Subcutaneous abdominal adipose tissue (tissue), 5 donors: ENCODE measurements at regions not wholly inside any gene's neighbourhood (a gene's known extent, or its start where the extent isn't known, plus 50 kb on each side); places are given as distances from the start of the nearest gene placed in this dataset.
"Not testable (repeated sequence)": the region's sequence is repeated elsewhere in the genome, so short reads cannot be mapped to it uniquely, and the experiment has no call there.

Source experiments
- H3K27ac ChIP-seq: one replicate; pipeline ENCODE4 v1.7.0; 2013; ENCODE audit warnings: low read depth, mild to moderate bottlenecking, inconsistent platforms, low read length, moderate library complexity
- H3K27me3 ChIP-seq, 5 donors: one replicate each; pipeline ENCODE4 v1.7.0; 2013; ENCODE audit warnings: low read length in 5 of 5, inconsistent platforms in 1 of 5; ENCODE audit not compliant: control insufficient read depth in 5 of 5, insufficient read depth in 4 of 5
- H3K36me3 ChIP-seq, 5 donors: one replicate each; pipeline ENCODE4 v1.7.0; 2013; ENCODE audit warnings: low read length in 5 of 5; ENCODE audit not compliant: control insufficient read depth in 5 of 5, insufficient read depth in 5 of 5
- H3K4me1 ChIP-seq, 5 donors: one replicate each; pipeline ENCODE4 v1.7.0; 2013; ENCODE audit warnings: low read length in 5 of 5, mild to moderate bottlenecking in 3 of 5, moderate library complexity in 1 of 5; ENCODE audit not compliant: control insufficient read depth in 5 of 5, insufficient read depth in 5 of 5
- H3K4me3 ChIP-seq, 5 donors: one replicate each; pipeline ENCODE4 v1.7.0; 2013; ENCODE audit warnings: low read length in 5 of 5, low read depth in 1 of 5
- H3K9ac ChIP-seq, 5 donors: one replicate each; pipeline ENCODE4 v1.7.0; 2013; ENCODE audit warnings: low read length in 5 of 5, mild to moderate bottlenecking in 4 of 5, moderate library complexity in 3 of 5
- H3K9me3 ChIP-seq, 5 donors: one replicate each; pipeline ENCODE4 v1.7.0; 2013; ENCODE audit warnings: low read length in 5 of 5; ENCODE audit not compliant: control insufficient read depth in 5 of 5
- donor health status: healthy.
- donor health status: healthy.
- donor health status: healthy.
- donor health status: healthy.
- donor health status: healthy.

GRCh38 chr16:27636453-27637240 lies 86.7 kb downstream of the KATNIP start:
- Histone ChIP-seq H3K4me1 (no peaks in the 10 kb centered on the region), H3K36me3 (peaks cover 0 to 43% (median 11%) of the 10 kb centered on the region in 5 donors)

DNA sequence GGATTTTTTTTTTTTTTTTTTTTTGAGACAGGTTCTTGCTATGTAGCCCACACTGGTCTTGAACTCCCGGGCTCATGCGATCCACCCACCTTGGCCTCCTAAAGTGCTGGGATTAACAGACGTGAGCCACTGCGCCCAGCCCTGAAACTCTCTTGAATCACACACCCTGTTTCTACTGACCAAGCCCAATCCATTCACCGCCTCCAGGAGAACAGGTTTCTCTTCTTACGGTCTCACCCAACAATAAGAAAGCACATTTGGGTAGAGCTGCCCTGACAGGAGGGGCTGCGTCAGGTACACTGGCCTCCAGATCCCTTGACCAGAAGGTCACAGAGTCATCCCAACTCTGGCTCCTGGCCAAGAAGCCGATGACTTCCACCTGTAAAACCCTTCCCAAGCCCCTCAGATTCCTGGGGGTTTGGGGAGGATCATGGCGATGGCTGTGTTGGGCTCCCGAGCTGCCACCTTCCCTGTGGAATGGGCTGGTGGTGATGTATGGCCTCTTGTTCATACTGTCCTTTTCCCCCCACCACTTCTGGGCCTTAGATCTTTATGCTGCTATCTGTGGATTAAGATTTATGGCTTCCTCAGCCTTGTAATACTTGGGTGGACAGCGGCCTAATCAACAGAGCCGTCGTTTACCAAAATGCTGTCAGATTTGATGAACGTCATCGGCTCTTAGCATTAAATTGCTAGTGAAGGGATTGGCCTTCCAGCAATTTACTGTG lies 89.1 kb downstream of the KATNIP start:
- Histone ChIP-seq H3K27ac (no peak overlapping the region), H3K27me3 (no peaks in the 10 kb centered on the region), H3K9ac (no peak overlapping the region), H3K36me3 (peaks cover 0 to 33% (median 4%) of the 10 kb centered on the region in 5 donors), H3K9me3 (peaks cover 0 to 2% (median 0%) of the 10 kb centered on the region in 5 donors), H3K4me1 (no peaks in the 10 kb centered on the region), H3K4me3 (no peak overlapping the region)

More at GRCh38 chr16:27636453-27637240, 86.7 kb downstream of the KATNIP start:
- no peak overlapping the region for H3K27ac ChIP-seq
- H3K9ac ChIP-seq, result no peak overlapping the region
- H3K4me3 ChIP-seq, result no peak overlapping the region
- no peaks in the 10 kb centered on the region for H3K27me3 ChIP-seq
- H3K9me3 ChIP-seq, result no peaks in the 10 kb centered on the region

DNA sequence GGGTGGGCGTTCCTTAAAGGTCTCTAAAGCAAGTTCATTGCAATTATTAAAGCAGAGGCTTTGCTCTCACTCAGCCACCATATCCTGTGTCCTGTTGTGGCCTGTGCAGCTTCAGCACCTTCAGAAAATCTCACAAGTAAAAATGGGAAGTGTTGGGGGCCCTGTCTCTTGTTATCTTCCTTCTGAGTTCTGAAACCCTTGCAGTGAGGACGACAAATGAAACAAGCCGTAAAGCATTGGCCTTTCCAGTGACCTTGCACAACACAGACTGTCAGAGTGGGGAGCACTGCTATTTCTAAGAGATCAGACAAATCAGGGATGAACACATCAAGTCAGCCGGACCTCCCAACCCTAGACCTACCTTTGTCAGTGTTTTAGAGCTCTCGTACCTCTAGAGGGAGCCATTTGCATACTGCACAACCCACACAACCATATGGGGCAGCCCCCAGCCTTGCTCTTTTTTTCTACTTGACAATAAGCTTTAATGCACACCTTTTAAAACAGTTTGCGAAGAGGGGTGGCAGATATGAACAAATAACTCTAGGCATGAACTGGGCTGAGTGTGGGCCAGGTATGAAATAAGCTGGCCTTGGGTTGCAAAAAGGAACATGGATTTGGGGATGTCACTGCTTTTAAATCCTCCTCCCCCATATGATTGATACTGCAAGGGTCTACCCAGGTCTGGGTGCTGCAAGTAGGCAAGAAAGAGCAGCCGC lies 89.8 kb downstream of the KATNIP start:
- no peaks in the 10 kb centered on the region for H3K4me1 ChIP-seq
- H3K27ac ChIP-seq, result no peak overlapping the region
- no peaks in the 10 kb centered on the region for H3K27me3 ChIP-seq
- H3K36me3 ChIP-seq, result peaks cover 0 to 30% (median 6%) of the 10 kb centered on the region in 5 donors
- H3K9me3 ChIP-seq, result peaks cover 0 to 2% (median 0%) of the 10 kb centered on the region in 5 donors
- H3K9ac ChIP-seq, result no peak overlapping the region
- no peak overlapping the region for H3K4me3 ChIP-seq

GRCh38 chr16:27640277-27640600 lies 90.3 kb downstream of the KATNIP start:
- no peaks in the 10 kb centered on the region for H3K4me1 ChIP-seq
- H3K9me3 ChIP-seq, result peaks cover 0 to 2% (median 0%) of the 10 kb centered on the region in 5 donors
- no peak overlapping the region for H3K9ac ChIP-seq
- peaks cover 0 to 34% (median 8%) of the 10 kb centered on the region in 5 donors for H3K36me3 ChIP-seq
- H3K27me3 ChIP-seq, result no peaks in the 10 kb centered on the region
- no peak overlapping the region for H3K4me3 ChIP-seq
- H3K27ac ChIP-seq, result no peak overlapping the region

DNA sequence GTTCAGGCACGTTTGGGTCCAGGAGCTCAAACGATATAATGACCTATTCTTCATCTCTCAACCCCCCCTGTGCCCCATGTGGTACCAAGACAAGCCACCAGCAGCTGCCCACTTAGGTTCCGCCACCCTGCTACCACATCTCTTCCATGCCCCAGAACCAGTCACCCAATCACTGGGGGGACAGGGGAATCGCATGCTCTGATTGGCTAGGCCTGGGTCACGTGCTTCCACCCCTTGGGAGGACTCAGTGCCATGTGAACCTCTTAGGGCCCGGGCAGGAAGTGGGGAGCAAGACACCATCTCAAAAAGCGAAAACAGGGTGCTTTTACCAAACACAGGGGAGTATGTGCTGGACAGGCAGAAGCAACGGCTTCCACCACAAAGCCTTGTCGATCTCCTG lies 91.3 kb downstream of the KATNIP start:
- no peaks in the 10 kb centered on the region for H3K27me3 ChIP-seq
- peaks cover 0 to 2% (median 0%) of the 10 kb centered on the region in 5 donors for H3K9me3 ChIP-seq
- peaks cover 0 to 30% (median 8%) of the 10 kb centered on the region in 5 donors for H3K36me3 ChIP-seq
- H3K9ac ChIP-seq, result no peak overlapping the region
- no peak overlapping the region for H3K27ac ChIP-seq
- H3K4me3 ChIP-seq, result no peak overlapping the region
- H3K4me1 ChIP-seq, result no peaks in the 10 kb centered on the region

DNA sequence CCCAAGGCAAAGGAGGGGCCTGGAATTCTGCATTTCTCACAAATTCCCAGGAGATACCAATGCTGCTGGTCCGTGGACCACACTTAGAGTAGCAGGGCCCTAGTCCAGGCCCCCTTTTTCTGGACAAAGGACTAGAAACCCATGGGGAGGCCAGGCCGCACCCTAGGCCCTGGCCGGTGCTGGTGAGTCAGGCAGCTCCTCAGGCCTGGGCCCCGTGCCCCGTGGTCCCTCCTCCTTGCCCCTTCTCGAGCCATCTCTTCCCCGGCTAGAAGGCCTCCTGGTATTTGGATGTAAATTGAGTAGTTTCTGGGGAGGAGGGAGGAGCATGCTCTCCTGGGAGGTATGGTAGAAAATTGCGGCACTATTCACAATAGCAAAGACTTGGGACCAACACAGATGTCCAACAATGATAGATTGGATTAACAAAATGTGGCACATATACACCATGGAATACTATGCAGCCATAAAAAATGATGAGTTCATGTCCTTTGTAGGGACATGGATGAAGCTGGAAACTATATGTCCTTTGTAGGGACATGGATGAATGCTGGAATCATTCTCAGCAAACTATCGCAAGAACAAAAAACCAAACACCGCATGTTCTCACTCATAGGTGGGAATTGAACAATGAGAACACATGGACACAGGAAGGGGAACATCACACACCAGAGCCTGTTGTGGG lies 91.9 kb downstream of the KATNIP start:
- H3K36me3 ChIP-seq, result peaks cover 0 to 25% (median 8%) of the 10 kb centered on the region in 5 donors
- H3K4me3 ChIP-seq, H3K9ac ChIP-seq, H3K27ac ChIP-seq, H3K4me1 ChIP-seq, H3K9me3 ChIP-seq, H3K27me3 ChIP-seq: not testable (repeated sequence)

DNA sequence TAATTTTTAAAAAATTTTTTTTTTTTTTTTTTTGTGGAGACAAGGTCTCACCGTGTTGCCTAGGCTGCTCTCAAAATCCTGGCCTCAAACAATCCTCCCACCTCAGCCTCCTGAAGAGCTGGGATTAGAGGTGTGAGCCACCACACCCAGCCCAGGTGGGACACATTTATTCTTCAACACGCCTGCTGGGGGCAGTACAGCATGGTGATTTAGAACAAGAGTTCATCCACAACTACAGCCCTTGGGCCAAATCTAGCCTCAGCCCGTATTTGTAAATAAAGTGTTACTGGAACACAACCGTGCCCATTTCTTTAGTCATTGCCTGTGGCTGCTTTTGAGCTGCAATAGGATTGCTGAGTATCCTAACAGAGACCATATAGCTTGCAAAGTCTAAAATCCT lies 92.8 kb downstream of the KATNIP start:
- Histone ChIP-seq H3K9me3 (peaks cover 0 to 2% (median 0%) of the 10 kb centered on the region in 5 donors), H3K27me3 (no peaks in the 10 kb centered on the region), H3K36me3 (peaks cover 0 to 17% (median 8%) of the 10 kb centered on the region in 5 donors), H3K4me3 (no peak overlapping the region), H3K27ac (no peak overlapping the region), H3K4me1 (no peaks in the 10 kb centered on the region), H3K9ac (no peak overlapping the region)

DNA sequence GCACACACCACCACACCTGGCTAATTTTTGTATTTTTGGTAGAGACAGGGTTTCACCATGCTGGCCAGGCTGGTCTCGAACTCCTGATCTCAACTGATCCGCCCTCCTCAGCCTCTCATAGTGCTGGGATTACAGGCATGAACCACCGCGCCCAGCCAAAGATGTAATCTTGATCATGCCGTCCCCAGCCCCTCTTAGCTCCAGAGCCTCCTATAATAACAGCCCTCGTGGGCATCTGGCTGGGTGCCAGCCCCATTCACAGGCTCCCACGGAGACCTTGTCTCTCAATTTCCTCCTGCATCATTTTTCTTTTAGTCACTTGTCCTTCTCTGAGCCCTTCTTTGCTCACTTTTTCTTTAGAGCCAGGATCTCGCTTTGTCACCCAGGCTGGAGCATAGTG lies 94.2 kb downstream of the KATNIP start:
- H3K27me3 ChIP-seq, result no peaks in the 10 kb centered on the region
- H3K4me1 ChIP-seq, result no peaks in the 10 kb centered on the region
- peaks cover 0 to 2% (median 0%) of the 10 kb centered on the region in 5 donors for H3K9me3 ChIP-seq
- H3K27ac ChIP-seq, result no peak overlapping the region
- no peak overlapping the region for H3K9ac ChIP-seq
- H3K36me3 ChIP-seq, result peaks cover 0 to 18% (median 12%) of the 10 kb centered on the region in 5 donors
- no peak overlapping the region for H3K4me3 ChIP-seq

- no peak overlapping the region for H3K4me3 ChIP-seq
- no peak overlapping the region for H3K27ac ChIP-seq
- H3K27me3 ChIP-seq, result no peaks in the 10 kb centered on the region
- H3K36me3 ChIP-seq, result peaks cover 0 to 23% (median 12%) of the 10 kb centered on the region in 5 donors
- H3K9ac ChIP-seq, result no peak overlapping the region
- no peaks in the 10 kb centered on the region for H3K4me1 ChIP-seq
- H3K9me3 ChIP-seq, result peaks cover 0 to 2% (median 0%) of the 10 kb centered on the region in 5 donors
Observed at GRCh38 chr16:27645396-27645795, 95.5 kb downstream of the KATNIP start.
